Cardiac muscle cell (in vitro differentiated cells and primary cell): ENCODE measurements at regions not wholly inside any gene's neighbourhood (a gene's known extent, or its start where the extent isn't known, plus 50 kb on each side); places are given as distances from the start of the nearest gene placed in this dataset.

ENCODE experiments used
- DNase-seq, 2 donors: peaks; one replicate each; pipeline versions ENCODE4 v3.0.0 to v3.0.0-alpha.2; 2010 to 2017; ENCODE audit warnings: low read depth in 1 of 2, low spot score in 1 of 2
- H3K27ac ChIP-seq: fragments of 200-600 bp; sonication (generic); 2 replicates; pipeline ENCODE4 v1.5.1; 2016
- H3K27me3 ChIP-seq: fragments of 200-600 bp; sonication (generic); 2 replicates; pipeline ENCODE4 v1.6.0; 2016; ENCODE audit warnings: control low read depth
- H3K36me3 ChIP-seq: fragments of 200-600 bp; sonication (generic); 2 replicates; pipeline ENCODE4 v1.5.1; 2016; ENCODE audit warnings: control low read depth
- H3K4me1 ChIP-seq: fragments of 200-600 bp; sonication (generic); 2 replicates; pipeline ENCODE4 v1.8.1; 2017; ENCODE audit warnings: low read depth, mild to moderate bottlenecking, mixed run types
- H3K4me3 ChIP-seq: fragments of 200-600 bp; sonication (generic); 2 replicates; pipeline ENCODE4 v1.5.1; 2016; ENCODE audit warnings: mild to moderate bottlenecking
- H3K9me3 ChIP-seq: fragments of 200-600 bp; sonication (generic); 2 replicates; pipeline ENCODE4 v1.5.1; 2017; ENCODE audit warnings: low read depth, mild to moderate bottlenecking, control low read depth
- TF ChIP-seq, protein P1 (sequence below): IDR thresholded peaks from 2 replicates; pipeline ENCODE4 v1.5.1; 2012; ENCODE audit warnings: low read depth, mild to moderate bottlenecking, low read length

- Histone ChIP-seq H3K9me3 (no peaks in the 10 kb centered on the region), H3K4me3 (no peak overlapping the region)
- TF ChIP-seq, protein P1, sequence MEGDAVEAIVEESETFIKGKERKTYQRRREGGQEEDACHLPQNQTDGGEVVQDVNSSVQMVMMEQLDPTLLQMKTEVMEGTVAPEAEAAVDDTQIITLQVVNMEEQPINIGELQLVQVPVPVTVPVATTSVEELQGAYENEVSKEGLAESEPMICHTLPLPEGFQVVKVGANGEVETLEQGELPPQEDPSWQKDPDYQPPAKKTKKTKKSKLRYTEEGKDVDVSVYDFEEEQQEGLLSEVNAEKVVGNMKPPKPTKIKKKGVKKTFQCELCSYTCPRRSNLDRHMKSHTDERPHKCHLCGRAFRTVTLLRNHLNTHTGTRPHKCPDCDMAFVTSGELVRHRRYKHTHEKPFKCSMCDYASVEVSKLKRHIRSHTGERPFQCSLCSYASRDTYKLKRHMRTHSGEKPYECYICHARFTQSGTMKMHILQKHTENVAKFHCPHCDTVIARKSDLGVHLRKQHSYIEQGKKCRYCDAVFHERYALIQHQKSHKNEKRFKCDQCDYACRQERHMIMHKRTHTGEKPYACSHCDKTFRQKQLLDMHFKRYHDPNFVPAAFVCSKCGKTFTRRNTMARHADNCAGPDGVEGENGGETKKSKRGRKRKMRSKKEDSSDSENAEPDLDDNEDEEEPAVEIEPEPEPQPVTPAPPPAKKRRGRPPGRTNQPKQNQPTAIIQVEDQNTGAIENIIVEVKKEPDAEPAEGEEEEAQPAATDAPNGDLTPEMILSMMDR, result no peak
Observed at GRCh38 chr12:91387461-91388134, 205.0 kb upstream of the DCN start.

GRCh38 chr12:91384806-91385205, 202.2 kb upstream of the DCN start:
- Histone ChIP-seq H3K9me3 (no peaks in the 10 kb centered on the region), H3K27me3 (no peaks in the 10 kb centered on the region), H3K36me3 (no peaks in the 10 kb centered on the region), H3K27ac (no peak overlapping the region), H3K4me3 (no peak overlapping the region), H3K4me1 (peaks cover 16% of the 10 kb centered on the region)
- TF ChIP-seq, protein P1, result no peak
- no peak for DNase-seq

More at GRCh38 chr12:91387461-91388134, 205.0 kb upstream of the DCN start:
- peak in 1 of 2 donors; percentile 51 for DNase-seq
- H3K4me1 ChIP-seq, result peaks cover 6% of the 10 kb centered on the region
- no peak overlapping the region for H3K27ac ChIP-seq
- H3K27me3 ChIP-seq, result no peaks in the 10 kb centered on the region
- no peaks in the 10 kb centered on the region for H3K36me3 ChIP-seq

GRCh38 chr12:91384366-91384765, 201.7 kb upstream of the DCN start:
- TF ChIP-seq, protein P1, result no peak

GRCh38 chr12:91383099-91383498, 200.5 kb upstream of the DCN start:
- H3K27ac ChIP-seq, result no peak overlapping the region

More at GRCh38 chr12:91384366-91384765, 201.7 kb upstream of the DCN start:
- Histone ChIP-seq H3K4me3 (no peak overlapping the region), H3K27ac (no peak overlapping the region), H3K27me3 (no peaks in the 10 kb centered on the region), H3K9me3 (no peaks in the 10 kb centered on the region), H3K36me3 (no peaks in the 10 kb centered on the region), H3K4me1 (peaks cover 16% of the 10 kb centered on the region)
- no peak for DNase-seq

DNA sequence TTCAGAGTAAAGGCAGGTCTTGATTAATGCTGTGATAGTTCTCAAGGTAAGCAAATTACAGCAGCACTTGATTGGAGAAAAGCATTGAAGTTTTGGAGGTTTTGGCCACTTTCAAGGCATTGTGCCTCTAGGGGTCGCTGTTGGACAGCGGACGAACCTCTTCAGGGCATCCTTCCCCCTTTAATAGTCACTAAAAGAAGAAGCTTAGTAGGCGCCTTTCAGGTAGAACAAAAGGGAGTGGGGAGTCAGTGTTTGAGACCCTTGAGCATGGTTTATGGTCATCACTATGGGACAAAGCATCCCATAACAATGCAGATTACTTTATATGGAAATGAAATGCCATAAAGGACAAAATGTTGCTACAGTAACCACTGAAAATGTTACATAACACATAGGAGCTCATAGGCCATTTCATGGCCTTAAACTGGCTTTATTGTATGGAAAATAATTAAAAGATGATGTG, 199.5 kb upstream of the DCN start:
- TF ChIP-seq, protein P1, result peak; percentile 84
- Histone ChIP-seq H3K4me1 (peaks cover 10% of the 10 kb centered on the region), H3K9me3 (no peaks in the 10 kb centered on the region), H3K27me3 (no peaks in the 10 kb centered on the region), H3K27ac (peak overlapping the region; percentile 92), H3K4me3 (peak overlapping the region; percentile 58), H3K36me3 (no peaks in the 10 kb centered on the region)
- DNase-seq, result peak; percentile 86 to 88

More at GRCh38 chr12:91383099-91383498, 200.5 kb upstream of the DCN start:
- no peaks in the 10 kb centered on the region for H3K9me3 ChIP-seq
- peaks cover 16% of the 10 kb centered on the region for H3K4me1 ChIP-seq
- H3K4me3 ChIP-seq, result no peak overlapping the region
- TF ChIP-seq, protein P1, result no peak
- peak in 1 of 2 donors; percentile 57 for DNase-seq
- H3K36me3 ChIP-seq, result no peaks in the 10 kb centered on the region
- no peaks in the 10 kb centered on the region for H3K27me3 ChIP-seq
